Small intestine (tissue), 7 donors: ENCODE measurements at regions not wholly inside any gene's neighbourhood (a gene's known extent, or its start where the extent isn't known, plus 50 kb on each side); places are given as distances from the start of the nearest gene placed in this dataset.
A peak's percentile ranks its signal among the peaks of the same experiment; 100 is the strongest.
"Not testable (repeated sequence)": the region's sequence is repeated elsewhere in the genome, so short reads cannot be mapped to it uniquely, and the experiment has no call there.

Source experiments
- DNase-seq, 2 donors: peaks; one replicate each; pipeline versions ENCODE4 v3.0.0 to v3.0.0-alpha.2; 2013
- FAIRE-seq: peaks from 2 replicates; lab custom pipeline; 2012; peaks lifted over from hg19 to GRCh38; lab: Jason Lieb, UNC
- H3K27ac ChIP-seq, 3 donors: one replicate each; pipeline ENCODE4 v1.5.1; 2013; ENCODE audit warnings: low read length in 2 of 3, mild to moderate bottlenecking in 2 of 3, control low read depth in 1 of 3, inconsistent platforms in 1 of 3, low read depth in 1 of 3, moderate library complexity in 1 of 3
- H3K27me3 ChIP-seq, 3 donors: one replicate each; pipeline ENCODE4 v1.6.1; 2013; ENCODE audit warnings: low read length in 3 of 3, inconsistent platforms in 1 of 3; ENCODE audit not compliant: control insufficient read depth in 3 of 3, insufficient read depth in 3 of 3
- H3K36me3 ChIP-seq, 3 donors: one replicate each; pipeline ENCODE4 v1.6.1; 2013; ENCODE audit warnings: low read length in 3 of 3, inconsistent platforms in 1 of 3, low read depth in 1 of 3, mild to moderate bottlenecking in 1 of 3, moderate library complexity in 1 of 3; ENCODE audit not compliant: control insufficient read depth in 3 of 3, insufficient read depth in 2 of 3
- H3K4me1 ChIP-seq, 3 donors: one replicate each; pipeline ENCODE4 v1.6.1; 2013; ENCODE audit warnings: low read length in 2 of 3, inconsistent platforms in 1 of 3, low read depth in 1 of 3, mild to moderate bottlenecking in 1 of 3, moderate library complexity in 1 of 3; ENCODE audit not compliant: control insufficient read depth in 3 of 3, insufficient read depth in 2 of 3
- H3K4me3 ChIP-seq, 3 donors: one replicate each; pipeline ENCODE4 v1.5.1; 2013; ENCODE audit warnings: low read length in 3 of 3, control low read depth in 1 of 3, inconsistent platforms in 1 of 3, low read depth in 1 of 3, mild to moderate bottlenecking in 1 of 3, moderate library complexity in 1 of 3
- H3K9me3 ChIP-seq, 2 donors: one replicate each; pipeline ENCODE4 v1.6.1; 2013; ENCODE audit warnings: low read depth in 1 of 2, low read length in 1 of 2; ENCODE audit not compliant: control insufficient read depth in 2 of 2, insufficient read depth in 1 of 2
- WGBS, 3 donors: extraction: QIAGEN DNeasy Blood & Tissue Kit; methylation state at CpG; one replicate each; pipeline ENCODE4 v1.1.7; 2013; 5-methylcytosine and 5-hydroxymethylcytosine counted together
- donor health status: healthy with polysubstance abuse.
- donor health status: control.
- donor health status: control.
- donor health status: Bipolar disorder and iron deficiency.
- donor health status: healthy.

- Histone ChIP-seq H3K4me3 (no peak overlapping the region), H3K36me3 (no peaks in the 10 kb centered on the region), H3K27ac (no peak overlapping the region), H3K4me1 (peaks cover 0 to 5% (median 0%) of the 10 kb centered on the region in 3 donors), H3K9me3 (peaks cover 0 to 3% of the 10 kb centered on the region in 2 donors), H3K27me3 (no peaks in the 10 kb centered on the region)
- no peak for FAIRE-seq
- no peak for DNase-seq
Observed at GRCh38 chr12:75628916-75629315, 117.5 kb upstream of the KRR1 start.

GRCh38 chr12:75628511-75628910 is 117.1 kb upstream of the KRR1 start:
- no peak for DNase-seq
- FAIRE-seq: peak; percentile 10

GRCh38 chr12:75623631-75624154 is 112.3 kb upstream of the KRR1 start:
- DNase-seq (no peak), FAIRE-seq (no peak)
- H3K4me1 ChIP-seq: peaks cover 0 to 6% (median 4%) of the 10 kb centered on the region in 3 donors
- no peaks in the 10 kb centered on the region for H3K9me3 ChIP-seq
- H3K27ac ChIP-seq: no peak overlapping the region
- H3K27me3 ChIP-seq: no peaks in the 10 kb centered on the region
- H3K4me3 ChIP-seq: no peak overlapping the region
- no peaks in the 10 kb centered on the region for H3K36me3 ChIP-seq
- WGBS, 3 donors: 64 to 68% (median 66%) methylated on average over 4 of the region's 4 CpGs

More at GRCh38 chr12:75628511-75628910, 117.1 kb upstream of the KRR1 start:
- H3K27me3 ChIP-seq: no peaks in the 10 kb centered on the region
- no peak overlapping the region for H3K27ac ChIP-seq
- WGBS, 3 donors: 63 to 84% (median 84%) methylated on average over 1 of the region's 1 CpG
- H3K4me3 ChIP-seq: no peak overlapping the region
- H3K36me3 ChIP-seq: no peaks in the 10 kb centered on the region
- H3K9me3 ChIP-seq: peaks cover 0 to 3% of the 10 kb centered on the region in 2 donors
- peaks cover 0 to 6% (median 3%) of the 10 kb centered on the region in 3 donors for H3K4me1 ChIP-seq

GRCh38 chr12:75622492-75622891 is 111.1 kb upstream of the KRR1 start:
- H3K36me3 ChIP-seq: no peaks in the 10 kb centered on the region
- H3K4me3 ChIP-seq: no peak overlapping the region
- DNase-seq (no peak), FAIRE-seq (no peak)
- H3K9me3 ChIP-seq: no peaks in the 10 kb centered on the region
- H3K4me1 ChIP-seq: peaks cover 0 to 6% (median 4%) of the 10 kb centered on the region in 3 donors
- H3K27me3 ChIP-seq: no peaks in the 10 kb centered on the region
- no peak overlapping the region for H3K27ac ChIP-seq
- WGBS, 3 donors: 80 to 96% (median 93%) methylated on average over 1 of the region's 1 CpG

- H3K4me3 ChIP-seq, H3K27ac ChIP-seq, H3K27me3 ChIP-seq, H3K4me1 ChIP-seq, H3K9me3 ChIP-seq, H3K36me3 ChIP-seq, DNase-seq, FAIRE-seq: not testable (repeated sequence)
- 82 to 94% (median 89%) methylated on average over 4 of the region's 4 CpGs for WGBS, 3 donors
Observed at GRCh38 chr12:75614396-75614795, 103.0 kb upstream of the KRR1 start.

- FAIRE-seq: no peak
- 86 to 96% (median 96%) methylated on average over 4 of the region's 4 CpGs for WGBS, 3 donors
Observed at GRCh38 chr12:75613981-75614380, 102.6 kb upstream of the KRR1 start.

GRCh38 chr12:75611041-75611440 is 99.6 kb upstream of the KRR1 start:
- H3K27ac ChIP-seq: no peak overlapping the region
- WGBS, 3 donors: 93 to 98% (median 95%) methylated on average over 4 of the region's 4 CpGs
- peaks cover 0 to 3% (median 0%) of the 10 kb centered on the region in 3 donors for H3K27me3 ChIP-seq
- peaks cover 0 to 7% of the 10 kb centered on the region in 2 donors for H3K9me3 ChIP-seq
- H3K36me3 ChIP-seq: no peaks in the 10 kb centered on the region
- no peak for DNase-seq
- no peak for FAIRE-seq
- H3K4me3 ChIP-seq: no peak overlapping the region
- H3K4me1 ChIP-seq: no peaks in the 10 kb centered on the region

More at GRCh38 chr12:75613981-75614380, 102.6 kb upstream of the KRR1 start:
- peaks cover 0 to 3% (median 0%) of the 10 kb centered on the region in 3 donors for H3K27me3 ChIP-seq
- no peaks in the 10 kb centered on the region for H3K4me1 ChIP-seq
- peaks cover 0 to 7% of the 10 kb centered on the region in 2 donors for H3K9me3 ChIP-seq
- H3K27ac ChIP-seq: no peak overlapping the region
- DNase-seq: no peak
- H3K4me3 ChIP-seq: no peak overlapping the region
- no peaks in the 10 kb centered on the region for H3K36me3 ChIP-seq

- 87 to 91% (median 91%) methylated on average over 3 of the region's 3 CpGs for WGBS, 3 donors
- no peak for FAIRE-seq
- no peak for DNase-seq
- H3K4me3 ChIP-seq: no peak overlapping the region
- H3K36me3 ChIP-seq: no peaks in the 10 kb centered on the region
- H3K4me1 ChIP-seq: no peaks in the 10 kb centered on the region
- H3K27ac ChIP-seq: no peak overlapping the region
- peaks cover 0 to 9% of the 10 kb centered on the region in 2 donors for H3K9me3 ChIP-seq
- peaks cover 0 to 3% (median 0%) of the 10 kb centered on the region in 3 donors for H3K27me3 ChIP-seq
Observed at GRCh38 chr12:75606956-75607355, 95.5 kb upstream of the KRR1 start.

- H3K4me3 ChIP-seq: no peak overlapping the region
- no peak for DNase-seq
- H3K36me3 ChIP-seq: no peaks in the 10 kb centered on the region
- WGBS, 3 donors: 20 to 48% (median 48%) methylated on average over 2 of the region's 2 CpGs
- peaks cover 0 to 6% of the 10 kb centered on the region in 2 donors for H3K9me3 ChIP-seq
- peaks cover 0 to under 1% (median 0%) of the 10 kb centered on the region in 3 donors for H3K27me3 ChIP-seq
- H3K4me1 ChIP-seq: no peaks in the 10 kb centered on the region
- FAIRE-seq: no peak
- H3K27ac ChIP-seq: no peak overlapping the region
Observed at GRCh38 chr12:75606151-75606550, 94.7 kb upstream of the KRR1 start.
